IMR-90 (cell line): ENCODE measurements at regions not wholly inside any gene's neighbourhood (a gene's known extent, or its start where the extent isn't known, plus 50 kb on each side); places are given as distances from the start of the nearest gene placed in this dataset.
A peak's percentile ranks its signal among the peaks of the same experiment; 100 is the strongest.

ENCODE experiments used
- ATAC-seq: fragments of 200-7000 bp; cut with Tn5 transposase; 2 replicates; pipeline ENCODE4 v1.9.1; 2020; ENCODE audit warnings: low read depth, mild to moderate bottlenecking, moderate library complexity
- BruUV-seq: library from RNA; stranded (reverse); fragments of 400-500 nt; replicated peaks from 2 replicates; lab custom pipeline; 2021; lab: Mats Ljungman, UMichigan
- CTCF ChIA-PET: fragments of 300-600 bp; formaldehyde crosslinking; extraction: SDS; loops from one replicate; lab custom pipeline; 2021; ENCODE audit warnings: antibody characterized with exemption; lab: Yijun Ruan, JAX
- POLR2A ChIA-PET: fragments of 300-600 bp; sonication (Branson Sonifier 250); formaldehyde crosslinking; loops from one replicate; lab custom pipeline; 2022; ENCODE audit warnings: antibody characterized with exemption; ENCODE audit not compliant: unreplicated experiment; lab: Charles Lee
- DNase-seq: peaks from one replicate; pipeline ENCODE4 v3.0.0; 2013
- H2AFZ ChIP-seq: replicated peaks from 2 replicates; pipeline ENCODE3; 2013; ENCODE audit warnings: low read length, mild to moderate bottlenecking; ENCODE audit not compliant: poor library complexity
- H2AK5ac ChIP-seq: 2 replicates; pipeline ENCODE4 v1.6.1; 2013; ENCODE audit warnings: low read depth, low read length, inconsistent platforms
- H2AK9ac ChIP-seq: replicated peaks from 2 replicates; pipeline ENCODE3; 2013; ENCODE audit warnings: mild to moderate bottlenecking, low read depth, low read length, moderate library complexity; ENCODE audit not compliant: poor library complexity
- H2BK120ac ChIP-seq: 2 replicates; pipeline ENCODE4 v1.6.1; 2013; ENCODE audit warnings: low read depth, low read length, inconsistent platforms
- H2BK15ac ChIP-seq: 3 replicates; pipeline ENCODE4 v1.6.1; 2013; ENCODE audit warnings: low read depth, low read length, inconsistent platforms
- H2BK20ac ChIP-seq: 2 replicates; pipeline ENCODE4 v1.6.1; 2013; ENCODE audit warnings: low read depth, mild to moderate bottlenecking, inconsistent platforms, low read length, moderate library complexity
- H2BK5ac ChIP-seq: 2 replicates; pipeline ENCODE4 v1.6.1; 2013; ENCODE audit warnings: mild to moderate bottlenecking, low read depth, low read length, inconsistent platforms; ENCODE audit not compliant: poor library complexity, severe bottlenecking
- H3K14ac ChIP-seq: replicated peaks from 2 replicates; pipeline ENCODE4 v1.6.1; 2013; ENCODE audit warnings: low read depth, low read length, inconsistent platforms
- H3K18ac ChIP-seq: 2 replicates; pipeline ENCODE4 v1.6.1; 2013; ENCODE audit warnings: low read depth, low read length, control low read depth
- H3K23ac ChIP-seq: 2 replicates; pipeline ENCODE4 v1.6.1; 2013; ENCODE audit warnings: low read depth, low read length, inconsistent platforms
- H3K27ac ChIP-seq: 2 replicates; pipeline ENCODE4 v1.5.1; 2013; ENCODE audit warnings: mild to moderate bottlenecking, control low read depth, low read length; ENCODE audit not compliant: insufficient read depth
- H3K27me3 ChIP-seq: 2 replicates; pipeline ENCODE4 v1.6.1; 2013; ENCODE audit warnings: low read length; ENCODE audit not compliant: control insufficient read depth, insufficient read depth
- H3K36me3 ChIP-seq: 2 replicates; pipeline ENCODE4 v1.6.1; 2013; ENCODE audit warnings: low read length, mixed read lengths; ENCODE audit not compliant: control insufficient read depth, insufficient read depth
- H3K4ac ChIP-seq: 2 replicates; pipeline ENCODE4 v1.6.1; 2013; ENCODE audit warnings: low read depth, low read length, inconsistent platforms
- H3K4me1 ChIP-seq: 2 replicates; pipeline ENCODE4 v1.6.1; 2013; ENCODE audit warnings: low read length, mixed read lengths; ENCODE audit not compliant: control insufficient read depth, insufficient read depth
- H3K4me2 ChIP-seq: 2 replicates; pipeline ENCODE4 v1.6.1; 2013; ENCODE audit warnings: low read depth, mild to moderate bottlenecking, control low read depth, low read length, moderate library complexity
- H3K4me3 ChIP-seq: 2 replicates; pipeline ENCODE4 v1.5.1; 2013; ENCODE audit warnings: low read depth, mild to moderate bottlenecking, control low read depth, low read length, moderate library complexity; ENCODE audit not compliant: insufficient read depth
- H3K56ac ChIP-seq: 2 replicates; pipeline ENCODE4 v1.6.1; 2013; ENCODE audit warnings: low read length, inconsistent platforms; ENCODE audit not compliant: insufficient read depth; ENCODE audit errors: extremely low read depth
- H3K79me1 ChIP-seq, 2 experiments: 2 replicates each; pipeline ENCODE4 v1.6.1; 2013; ENCODE audit warnings: low read length in 2 of 2, inconsistent platforms in 1 of 2, low read depth in 1 of 2
- H3K9ac ChIP-seq: 2 replicates; pipeline ENCODE4 v1.6.1; 2013; ENCODE audit warnings: low read depth, low read length, control low read depth
- H3K9me1 ChIP-seq: 2 replicates; pipeline ENCODE4 v1.6.1; 2013; ENCODE audit warnings: low read length, inconsistent platforms; ENCODE audit not compliant: insufficient read depth
- H3K9me3 ChIP-seq: 2 replicates; pipeline ENCODE4 v1.6.1; 2013; ENCODE audit warnings: low read length; ENCODE audit not compliant: control insufficient read depth, insufficient read depth
- H4K20me1 ChIP-seq: 2 replicates; pipeline ENCODE4 v1.6.1; 2013; ENCODE audit warnings: low read length, inconsistent platforms; ENCODE audit not compliant: insufficient read depth
- H4K5ac ChIP-seq: 2 replicates; pipeline ENCODE4 v1.6.1; 2013; ENCODE audit warnings: mild to moderate bottlenecking, low read depth, low read length, control low read depth
- H4K8ac ChIP-seq, 2 experiments: 2 replicates each; pipeline ENCODE4 v1.6.1; 2013; ENCODE audit warnings: low read depth in 2 of 2, low read length in 2 of 2, control low read depth in 1 of 2, inconsistent platforms in 1 of 2
- H4K91ac ChIP-seq: 2 replicates; pipeline ENCODE4 v1.6.1; 2013; ENCODE audit warnings: low read depth, low read length, inconsistent platforms; ENCODE audit not compliant: insufficient read depth
- BHLHE40 ChIP-seq: fragments of 150-350 bp; IDR thresholded peaks from 2 replicates; pipeline ENCODE4 v1.6.1; 2016; ENCODE audit warnings: mild to moderate bottlenecking, low read depth, low read length
- CHD1 ChIP-seq: IDR thresholded peaks from 2 replicates; pipeline ENCODE4 v1.6.1; 2012; ENCODE audit warnings: low read depth, low read length, improper control_type of control experiment
- MAFK ChIP-seq: IDR thresholded peaks from 2 replicates; pipeline ENCODE4 v1.6.1; 2012; ENCODE audit warnings: low read depth, low read length, improper control_type of control experiment
- MXI1 ChIP-seq: IDR thresholded peaks from 2 replicates; pipeline ENCODE4 v1.6.1; 2012; ENCODE audit warnings: low read depth, mild to moderate bottlenecking, low read length, moderate library complexity, borderline replicate concordance
- RCOR1 ChIP-seq: IDR thresholded peaks from 2 replicates; pipeline ENCODE4 v1.6.1; 2012; ENCODE audit warnings: mild to moderate bottlenecking, low read length, improper control_type of control experiment; ENCODE audit not compliant: insufficient replicate concordance
- SMC3 ChIP-seq: fragments of 150-350 bp; IDR thresholded peaks from 2 replicates; pipeline ENCODE4 v1.6.1; 2016; ENCODE audit warnings: low read depth, mild to moderate bottlenecking, antibody characterized with exemption, low read length, moderate library complexity
- WGBS, 2 experiments: methylation state at CpG; one replicate each; pipeline versions ENCODE4 v1.1.5 to v1.1.7; 2013; ENCODE audit warnings: missing lambda C conversion rate in 2 of 2; ENCODE audit not compliant: insufficient read length in 1 of 2; ENCODE audit errors: extremely low coverage in 2 of 2; 5-methylcytosine and 5-hydroxymethylcytosine counted together
- dilution Hi-C: fragments of 300-500 bp; cut with HindIII; formaldehyde crosslinking; loops from one replicate; pipeline ENCODE4 v1.14.3; 2018; ENCODE audit warnings: low sequenced_read_pairs; ENCODE audit not compliant: unreplicated experiment
- in situ Hi-C: fragments of 300-500 bp; cut with MboI; formaldehyde crosslinking; loops from 3 replicates; pipeline ENCODE4 v1.14.3; 2019; ENCODE audit warnings: low sequenced_read_pairs, inconsistent platforms, mixed read lengths
- intact Hi-C: fragments of 100-400 bp; cut with micrococcal nuclease; formaldehyde crosslinking; loops from 2 replicates; pipeline ENCODE4 v1.10.0; 2022

DNA sequence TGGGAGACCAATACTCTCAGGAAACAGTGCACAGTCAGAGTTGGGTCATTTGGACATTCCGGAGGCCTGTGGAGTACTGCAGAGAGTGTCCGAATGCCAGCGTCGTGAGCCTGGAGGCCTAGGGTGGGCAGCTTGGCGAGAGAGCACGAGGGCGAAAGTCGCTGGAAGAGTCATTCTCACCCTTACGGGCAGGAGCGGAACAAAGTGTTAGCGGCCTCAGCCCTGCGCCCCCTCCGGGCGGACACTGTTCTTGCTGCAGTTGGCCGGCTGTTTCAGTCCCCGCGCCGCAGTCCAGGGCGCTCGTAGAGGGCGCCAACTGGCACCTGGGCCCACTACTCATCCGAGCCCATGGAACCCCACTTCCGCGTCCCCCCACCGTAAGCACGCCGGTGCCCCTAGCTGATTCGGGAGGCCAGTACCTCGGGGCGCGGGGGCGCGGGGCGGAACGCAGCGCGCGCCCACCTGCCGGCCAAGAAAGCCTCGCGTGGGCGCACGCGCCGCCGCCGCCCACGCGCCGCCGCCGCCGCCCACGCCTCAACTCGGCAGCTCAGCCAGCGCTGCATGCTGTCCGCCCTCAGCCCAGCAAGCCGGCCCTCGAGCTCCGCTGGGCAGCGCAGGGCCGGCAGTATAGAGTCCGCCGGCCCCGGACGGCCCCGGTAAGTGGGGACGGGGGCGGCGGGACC, 99.7 kb upstream of the CCL21 start:
- H3K4me2 ChIP-seq: no peak overlapping the region
- no peaks in the 10 kb centered on the region for H3K9me1 ChIP-seq
- CTCF ChIA-PET: no interaction called here
- no peak overlapping the region for H2BK15ac ChIP-seq
- no peak overlapping the region for H3K23ac ChIP-seq
- H2BK120ac ChIP-seq: no peak overlapping the region
- no peak overlapping the region for H4K91ac ChIP-seq
- BruUV-seq: no TSS peak
- peak overlapping the region; percentile 61 for H2AFZ ChIP-seq
- in situ Hi-C loops: no loop called here
- no peak overlapping the region for H3K4me3 ChIP-seq
- no peak overlapping the region for H3K9ac ChIP-seq
- POLR2A ChIA-PET: no interaction called here
- no peaks in the 10 kb centered on the region for H4K20me1 ChIP-seq
- no peak overlapping the region for H3K56ac ChIP-seq
- peak; percentile 0 for DNase-seq
- H2BK20ac ChIP-seq: no peak overlapping the region
- no peak overlapping the region for H4K8ac ChIP-seq
- peaks cover 13% of the 10 kb centered on the region for H3K27me3 ChIP-seq
- no peak overlapping the region for H2AK5ac ChIP-seq
- no peak overlapping the region for H4K5ac ChIP-seq
- no peak overlapping the region for H2AK9ac ChIP-seq
- H3K36me3 ChIP-seq: no peaks in the 10 kb centered on the region
- intact Hi-C loops: no loop called here
- H3K18ac ChIP-seq: no peak overlapping the region
- no peaks in the 10 kb centered on the region for H3K79me1 ChIP-seq
- no peak overlapping the region for H3K4ac ChIP-seq
- no peak overlapping the region for H3K14ac ChIP-seq
- no peak overlapping the region for H2BK5ac ChIP-seq
- H3K9me3 ChIP-seq: no peaks in the 10 kb centered on the region
- dilution Hi-C loops: no loop called here
- no peak overlapping the region for H3K27ac ChIP-seq
- TF ChIP-seq RCOR1 (no peak), BHLHE40 (no peak), MAFK (no peak), SMC3 (no peak), MXI1 (no peak), CHD1 (no peak)
- WGBS, 2 experiments: 5% methylated on average over 13 of the region's 70 CpGs; no CpG with 5 or more reads in 1 of the 2 experiments
- ATAC-seq: peak; percentile 44
- no peaks in the 10 kb centered on the region for H3K4me1 ChIP-seq
